Dendritic cell treated with granulocyte-macrophage colony-stimulating factor and Interleukin-4, amounts not matched to agents 40 ng/mL and 50 ng/mL, for 4 days (primary cell): ENCODE measurements at regions not wholly inside any gene's neighbourhood (a gene's known extent, or its start where the extent isn't known, plus 50 kb on each side); places are given as distances from the start of the nearest gene placed in this dataset.

Experiments
- H3K27ac Mint-ChIP-seq: one replicate; pipeline ENCODE4 v1.8.0; 2022; ENCODE audit warnings: mild to moderate bottlenecking, mixed read lengths
- H3K27me3 Mint-ChIP-seq: one replicate; pipeline ENCODE4 v1.8.0; 2022; ENCODE audit warnings: mild to moderate bottlenecking, mixed read lengths
- H3K36me3 Mint-ChIP-seq: one replicate; pipeline ENCODE4 v1.8.0; 2022; ENCODE audit warnings: low read depth, mixed read lengths
- H3K4me1 Mint-ChIP-seq: one replicate; pipeline ENCODE4 v1.8.0; 2022; ENCODE audit warnings: low read depth, mixed read lengths
- H3K4me3 Mint-ChIP-seq: one replicate; pipeline ENCODE4 v1.8.0; 2022; ENCODE audit warnings: mild to moderate bottlenecking, moderate library complexity, mixed read lengths
- H3K9me3 Mint-ChIP-seq: one replicate; pipeline ENCODE4 v1.8.0; 2022; ENCODE audit warnings: mixed read lengths
- intact Hi-C: fragments of 100-400 bp; cut with micrococcal nuclease; formaldehyde crosslinking; loops from one replicate; pipeline ENCODE4 v1.15.0; 2022

DNA sequence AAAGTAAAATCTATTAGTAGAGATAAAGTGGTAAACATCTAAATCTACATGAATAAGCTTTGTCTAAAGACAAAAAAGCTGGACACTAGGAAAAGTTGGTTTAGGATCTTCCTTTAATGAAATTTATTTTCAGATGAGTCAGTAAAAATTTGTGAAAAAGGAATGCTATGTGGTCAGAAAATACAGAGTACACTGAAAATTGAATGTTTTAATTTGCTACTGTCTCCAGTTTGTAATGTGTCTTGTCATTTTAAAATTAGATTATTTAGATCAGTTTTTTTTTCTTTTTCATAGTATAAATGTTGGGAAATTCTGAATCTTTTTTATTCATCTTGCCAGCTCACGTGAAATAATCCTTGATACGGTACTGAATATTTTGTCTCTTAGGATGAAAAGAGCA, 56.9 kb downstream of the SLITRK6 start:
- no peak overlapping the region for H3K4me3 Mint-ChIP-seq

DNA sequence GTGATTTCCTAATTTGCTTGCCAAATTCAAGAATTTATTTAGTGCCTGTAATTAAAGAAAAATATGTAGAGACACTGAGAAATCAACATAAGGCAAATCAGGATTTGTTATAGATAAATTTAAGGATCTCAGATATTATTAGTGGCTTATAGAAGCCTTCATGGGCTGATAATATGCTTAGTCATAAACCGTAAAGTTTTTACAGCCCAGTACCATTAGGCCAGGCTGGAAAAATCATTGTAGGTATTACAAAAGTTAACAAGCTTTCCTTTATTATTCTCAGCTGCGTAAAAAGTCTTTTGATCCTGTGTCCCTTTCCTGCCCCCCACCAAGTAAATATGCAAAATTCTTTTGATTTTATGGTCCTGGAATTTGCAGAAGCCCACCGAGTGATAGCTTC, 58.2 kb downstream of the SLITRK6 start:
- Mint-ChIP-seq H3K4me3 (no peak overlapping the region), H3K36me3 (no peaks in the 10 kb centered on the region), H3K27ac (no peak overlapping the region), H3K27me3 (no peaks in the 10 kb centered on the region), H3K9me3 (peaks cover 27% of the 10 kb centered on the region), H3K4me1 (no peaks in the 10 kb centered on the region)
- intact Hi-C loops: no loop called here

More for the DNA sequence above, 56.9 kb downstream of the SLITRK6 start:
- Mint-ChIP-seq H3K4me1 (no peaks in the 10 kb centered on the region), H3K36me3 (no peaks in the 10 kb centered on the region), H3K9me3 (peaks cover 30% of the 10 kb centered on the region), H3K27me3 (no peaks in the 10 kb centered on the region), H3K27ac (no peak overlapping the region)
- intact Hi-C loops: no loop called here

DNA sequence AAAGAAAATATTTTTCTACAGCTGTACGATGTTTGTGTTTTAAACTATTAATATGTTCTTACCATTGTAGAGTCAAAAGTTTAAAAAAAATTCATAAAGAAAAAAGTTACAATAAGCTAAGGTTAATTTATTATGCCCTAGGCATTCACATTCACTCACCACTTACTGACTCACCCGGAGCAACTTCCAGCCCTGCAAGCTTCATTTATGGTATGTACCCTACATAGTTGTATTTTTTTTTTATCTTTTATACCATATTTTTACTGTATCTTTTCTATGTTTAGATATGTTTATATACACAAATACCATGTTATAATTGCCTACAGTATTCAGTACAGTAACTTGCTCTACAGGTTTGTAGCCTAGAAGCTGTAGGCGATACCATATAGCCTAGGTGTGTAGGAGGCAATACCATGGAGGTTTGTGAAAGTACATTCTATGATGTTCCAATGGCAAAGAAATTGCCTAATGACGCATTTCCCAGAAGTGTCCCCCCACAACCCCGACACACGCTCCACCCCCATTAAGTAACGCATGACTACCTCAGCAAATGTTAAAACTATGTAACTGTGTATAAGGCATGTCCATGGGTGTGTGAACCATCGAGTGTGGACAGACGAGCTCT, 60.4 kb downstream of the SLITRK6 start:
- Mint-ChIP-seq H3K36me3 (no peaks in the 10 kb centered on the region), H3K4me1 (no peaks in the 10 kb centered on the region), H3K27me3 (no peaks in the 10 kb centered on the region), H3K27ac (no peak overlapping the region), H3K4me3 (no peak overlapping the region), H3K9me3 (peaks cover 20% of the 10 kb centered on the region)
- intact Hi-C loops: no loop called here

DNA sequence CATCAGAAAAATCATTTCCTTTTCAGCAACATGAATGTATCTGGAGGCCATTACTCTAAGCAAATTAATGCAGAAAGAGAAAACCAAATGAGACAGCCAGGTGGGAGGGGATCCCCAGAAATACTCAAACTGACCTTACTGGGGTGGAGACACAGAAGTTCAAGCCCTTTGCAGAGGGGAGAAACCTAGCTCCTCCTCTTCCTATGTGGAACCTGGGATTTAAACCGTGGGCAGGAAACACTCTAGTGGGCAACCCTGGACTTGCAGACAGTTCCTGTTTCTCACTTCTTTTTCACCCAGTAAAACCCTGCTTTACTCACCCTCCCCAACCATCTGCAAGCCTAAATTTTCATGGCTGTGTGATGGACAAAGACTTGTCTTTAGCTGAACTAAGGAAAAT, 61.3 kb downstream of the SLITRK6 start:
- H3K4me1 Mint-ChIP-seq: no peaks in the 10 kb centered on the region
- no peak overlapping the region for H3K4me3 Mint-ChIP-seq
- H3K27me3 Mint-ChIP-seq: no peaks in the 10 kb centered on the region
- H3K9me3 Mint-ChIP-seq: peaks cover 15% of the 10 kb centered on the region
- H3K27ac Mint-ChIP-seq: no peak overlapping the region
- intact Hi-C loops: no loop called here
- no peaks in the 10 kb centered on the region for H3K36me3 Mint-ChIP-seq

DNA sequence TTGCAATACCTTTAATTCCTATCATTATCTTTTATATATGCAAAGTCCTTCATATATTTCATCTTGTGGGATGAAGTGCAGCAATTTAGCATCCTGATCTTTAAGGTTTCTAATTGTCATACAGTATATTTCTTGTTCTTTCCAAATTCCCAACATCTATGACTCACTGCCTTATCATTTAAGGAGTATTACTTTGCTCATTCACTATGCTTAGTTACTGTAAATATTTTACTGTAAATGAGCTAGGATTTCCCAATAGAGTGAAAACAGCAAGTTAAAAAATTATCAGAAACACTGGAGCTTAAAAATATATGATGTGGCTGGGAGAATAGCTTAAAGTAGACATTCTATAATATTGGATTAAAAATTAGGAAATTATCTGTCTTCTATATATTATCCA, 69.9 kb downstream of the SLITRK6 start:
- H3K4me3 Mint-ChIP-seq: no peak overlapping the region
- H3K27me3 Mint-ChIP-seq: no peaks in the 10 kb centered on the region
- intact Hi-C loops: no loop called here
- H3K36me3 Mint-ChIP-seq: no peaks in the 10 kb centered on the region
- H3K9me3 Mint-ChIP-seq: no peaks in the 10 kb centered on the region
- H3K4me1 Mint-ChIP-seq: no peaks in the 10 kb centered on the region
- no peak overlapping the region for H3K27ac Mint-ChIP-seq

DNA sequence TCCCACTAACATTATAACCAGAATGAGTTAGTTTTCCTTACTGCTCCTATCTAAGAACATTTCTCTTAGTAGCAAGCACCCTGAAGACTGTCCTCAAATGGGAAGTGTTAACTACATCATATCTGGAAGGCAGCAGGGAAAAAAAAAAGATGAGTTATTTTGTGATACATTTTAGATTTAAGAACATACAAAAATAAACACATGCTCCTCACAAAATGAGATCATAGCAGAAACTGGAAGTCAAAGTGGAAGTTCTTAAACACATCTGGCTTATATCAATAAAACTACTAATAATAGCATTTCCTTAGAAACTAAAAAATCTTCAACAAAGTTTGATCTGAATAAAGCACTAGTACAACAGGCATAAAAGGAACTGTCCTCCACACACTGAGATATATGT, 70.4 kb downstream of the SLITRK6 start:
- Mint-ChIP-seq H3K4me1 (no peaks in the 10 kb centered on the region), H3K27ac (no peak overlapping the region), H3K27me3 (no peaks in the 10 kb centered on the region), H3K9me3 (no peaks in the 10 kb centered on the region), H3K36me3 (no peaks in the 10 kb centered on the region), H3K4me3 (no peak overlapping the region)
- intact Hi-C loops: no loop called here

DNA sequence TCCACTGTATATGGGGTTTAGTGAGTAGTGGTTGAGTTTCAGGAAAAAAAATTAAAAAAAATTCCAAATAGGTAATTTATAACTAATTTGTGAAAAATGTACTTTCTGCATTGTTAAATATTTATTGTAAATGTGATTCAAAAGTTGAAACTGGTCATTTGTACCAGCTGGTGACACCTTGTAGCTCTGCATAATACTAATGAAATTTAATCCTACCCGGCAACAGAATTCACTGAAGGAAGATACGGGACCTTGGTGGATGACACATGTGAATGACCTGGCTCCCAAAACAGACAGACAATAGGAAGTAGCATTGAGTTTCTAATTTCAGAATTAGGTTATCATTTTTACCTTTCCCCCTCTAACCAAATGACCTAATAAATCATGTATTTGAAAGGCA, 73.8 kb downstream of the SLITRK6 start:
- no peaks in the 10 kb centered on the region for H3K4me1 Mint-ChIP-seq
- no peaks in the 10 kb centered on the region for H3K27me3 Mint-ChIP-seq
- no peak overlapping the region for H3K4me3 Mint-ChIP-seq
- intact Hi-C loops: no loop called here
- no peaks in the 10 kb centered on the region for H3K36me3 Mint-ChIP-seq
- H3K9me3 Mint-ChIP-seq: no peaks in the 10 kb centered on the region
- H3K27ac Mint-ChIP-seq: no peak overlapping the region

DNA sequence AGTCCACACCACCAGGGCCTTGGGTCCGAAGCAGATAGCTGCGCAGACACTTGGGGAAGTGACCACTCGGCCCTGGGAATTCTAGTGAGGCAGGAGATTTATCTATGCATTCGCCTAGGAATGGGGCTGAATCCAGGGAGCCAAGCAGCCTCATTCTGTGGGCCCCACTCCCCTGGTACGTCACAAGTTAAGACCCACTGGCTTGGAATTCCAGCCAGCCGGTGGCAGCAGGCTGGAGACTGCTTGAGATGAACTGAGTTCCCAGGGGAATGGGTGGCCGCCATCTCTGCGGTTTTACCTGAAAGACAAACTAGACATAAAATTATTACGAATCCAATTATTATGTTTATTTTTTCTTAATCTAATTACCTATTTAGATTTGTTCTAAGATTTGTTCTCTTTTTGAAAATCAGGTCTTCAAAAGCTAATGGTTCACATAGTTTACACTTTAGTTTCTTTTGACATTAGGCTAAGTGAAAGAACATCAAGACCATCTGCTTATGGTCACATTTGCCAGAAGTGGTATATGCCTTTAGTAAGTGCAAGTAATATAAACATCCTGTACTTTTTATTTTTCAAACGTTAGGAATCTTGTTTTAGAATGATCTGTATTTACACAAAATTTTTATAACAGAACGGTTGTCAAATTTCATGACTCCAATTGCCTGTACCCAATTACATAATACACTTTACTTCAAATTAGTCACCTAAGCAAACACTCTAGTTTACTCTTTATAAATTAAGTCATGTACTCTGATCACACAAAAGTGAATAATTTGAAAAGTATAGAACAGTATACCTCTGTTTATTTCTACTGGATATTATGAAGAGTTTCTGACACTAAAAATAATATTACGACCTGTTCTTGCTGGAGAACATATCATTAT, 74.4 kb downstream of the SLITRK6 start:
- no peak overlapping the region for H3K27ac Mint-ChIP-seq
- H3K27me3 Mint-ChIP-seq: no peaks in the 10 kb centered on the region
- intact Hi-C loops: no loop called here
- H3K4me3 Mint-ChIP-seq: no peak overlapping the region
- no peaks in the 10 kb centered on the region for H3K4me1 Mint-ChIP-seq
- no peaks in the 10 kb centered on the region for H3K9me3 Mint-ChIP-seq
- H3K36me3 Mint-ChIP-seq: no peaks in the 10 kb centered on the region

DNA sequence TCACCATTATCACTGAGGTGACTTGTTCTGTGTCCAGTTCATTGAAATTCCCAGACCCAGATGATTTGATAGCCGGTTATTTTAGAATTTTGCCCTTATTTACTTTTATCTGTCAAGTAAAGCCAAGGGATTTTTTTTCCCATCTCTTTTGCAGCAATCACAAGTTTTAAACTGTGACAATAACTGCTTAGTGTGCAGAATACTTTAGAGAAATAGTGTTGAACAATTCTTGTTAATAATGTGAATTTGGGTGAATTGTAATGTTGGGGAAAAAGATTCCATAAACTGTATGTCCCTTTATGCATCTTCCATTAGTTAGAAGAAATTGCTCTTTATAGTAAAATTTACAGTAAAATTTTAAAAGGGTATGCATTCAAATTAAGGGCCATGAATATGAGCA, 79.5 kb downstream of the SLITRK6 start:
- Mint-ChIP-seq H3K9me3 (no peaks in the 10 kb centered on the region), H3K27me3 (no peaks in the 10 kb centered on the region), H3K36me3 (no peaks in the 10 kb centered on the region), H3K4me1 (no peaks in the 10 kb centered on the region), H3K27ac (no peak overlapping the region), H3K4me3 (no peak overlapping the region)
- intact Hi-C loops: no loop called here

DNA sequence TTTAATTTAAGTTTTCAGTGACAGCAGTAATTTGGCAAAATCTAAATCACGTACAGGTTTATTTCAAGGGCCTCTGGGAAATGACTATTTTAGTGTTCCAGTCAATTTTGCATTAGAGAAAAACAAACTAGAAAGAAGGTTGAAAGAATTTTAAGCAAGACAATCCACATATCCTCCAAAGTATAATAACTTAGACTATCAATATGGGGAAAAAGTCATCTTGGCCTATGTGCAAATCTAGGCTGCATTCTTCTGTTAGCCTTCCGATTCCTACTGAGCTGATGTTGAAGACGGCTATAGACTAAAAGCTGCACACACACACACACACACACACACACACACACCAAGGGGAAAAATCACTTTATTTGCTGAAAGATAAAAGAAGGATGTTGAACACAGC, 81.3 kb downstream of the SLITRK6 start:
- H3K27me3 Mint-ChIP-seq: no peaks in the 10 kb centered on the region

DNA sequence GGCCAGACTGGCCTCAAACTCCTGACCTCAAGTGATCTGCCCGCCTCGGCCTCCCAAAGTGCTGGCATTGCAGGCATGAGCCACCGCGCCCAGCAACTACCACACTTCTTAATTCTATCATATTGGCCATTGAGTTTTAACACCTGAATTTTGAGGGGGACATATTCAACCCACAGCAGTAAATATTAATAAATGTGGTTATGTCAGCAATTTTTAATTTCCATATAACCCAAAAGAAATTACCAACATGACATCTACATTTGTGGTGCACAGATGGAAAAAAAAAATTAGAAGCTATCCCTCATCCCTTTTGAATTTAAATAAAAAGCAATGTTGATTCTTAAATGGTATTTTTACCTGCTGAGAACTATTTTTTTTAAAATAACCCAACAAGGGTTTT, 88.7 kb downstream of the SLITRK6 start:
- peaks cover 8% of the 10 kb centered on the region for H3K9me3 Mint-ChIP-seq
- intact Hi-C loops: no loop called here
- no peaks in the 10 kb centered on the region for H3K4me1 Mint-ChIP-seq
- no peak overlapping the region for H3K27ac Mint-ChIP-seq
- no peaks in the 10 kb centered on the region for H3K36me3 Mint-ChIP-seq
- H3K4me3 Mint-ChIP-seq: no peak overlapping the region
- H3K27me3 Mint-ChIP-seq: no peaks in the 10 kb centered on the region

More for the DNA sequence above, 81.3 kb downstream of the SLITRK6 start:
- no peak overlapping the region for H3K4me3 Mint-ChIP-seq
- no peaks in the 10 kb centered on the region for H3K9me3 Mint-ChIP-seq
- H3K36me3 Mint-ChIP-seq: no peaks in the 10 kb centered on the region
- intact Hi-C loops: no loop called here
- H3K27ac Mint-ChIP-seq: no peak overlapping the region
- no peaks in the 10 kb centered on the region for H3K4me1 Mint-ChIP-seq

DNA sequence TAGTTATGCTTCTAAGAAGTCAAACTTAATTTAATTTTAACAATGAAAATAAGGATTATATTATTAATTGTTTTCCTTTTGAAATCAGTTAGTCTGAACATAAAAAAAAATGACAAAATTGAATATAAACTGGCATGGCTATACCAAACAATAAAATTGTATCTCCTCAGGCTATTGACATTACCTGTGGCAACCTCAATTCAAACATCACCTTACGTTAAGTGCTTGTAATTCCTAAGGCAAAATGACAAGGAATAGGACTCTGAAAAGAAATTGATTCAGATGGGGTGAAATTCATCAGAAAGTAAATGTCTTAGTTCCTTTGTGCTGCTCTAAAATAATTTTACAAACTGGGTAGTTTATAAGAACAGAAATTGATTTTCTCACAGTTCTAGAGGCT, 89.5 kb downstream of the SLITRK6 start:
- no peak overlapping the region for H3K4me3 Mint-ChIP-seq
- no peaks in the 10 kb centered on the region for H3K27me3 Mint-ChIP-seq
- H3K36me3 Mint-ChIP-seq: no peaks in the 10 kb centered on the region
- intact Hi-C loops: no loop called here
- H3K27ac Mint-ChIP-seq: no peak overlapping the region
- peaks cover 8% of the 10 kb centered on the region for H3K9me3 Mint-ChIP-seq
- H3K4me1 Mint-ChIP-seq: no peaks in the 10 kb centered on the region

DNA sequence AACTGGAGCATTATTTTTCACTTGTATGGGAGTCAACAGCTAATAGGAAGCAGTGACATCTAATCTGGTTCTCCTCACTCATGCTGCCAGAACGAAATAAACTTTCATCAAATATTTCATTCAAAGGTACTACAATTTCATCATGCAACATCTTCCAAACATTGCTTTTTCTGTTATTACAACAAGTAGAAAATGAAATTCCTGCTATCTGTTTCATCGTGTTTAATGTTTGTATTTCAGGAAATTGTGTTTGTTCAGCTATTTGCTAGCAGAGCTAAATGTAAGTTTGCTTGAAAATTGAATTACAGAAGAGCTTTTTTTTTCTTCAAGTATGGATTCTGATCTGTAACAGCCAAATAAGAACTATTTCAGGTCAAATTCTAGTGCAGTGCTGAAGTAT, 90.1 kb downstream of the SLITRK6 start:
- intact Hi-C loops: no loop called here
- no peaks in the 10 kb centered on the region for H3K27me3 Mint-ChIP-seq
- peaks cover 8% of the 10 kb centered on the region for H3K9me3 Mint-ChIP-seq
- H3K4me3 Mint-ChIP-seq: no peak overlapping the region
- no peak overlapping the region for H3K27ac Mint-ChIP-seq
- no peaks in the 10 kb centered on the region for H3K36me3 Mint-ChIP-seq
- H3K4me1 Mint-ChIP-seq: no peaks in the 10 kb centered on the region

DNA sequence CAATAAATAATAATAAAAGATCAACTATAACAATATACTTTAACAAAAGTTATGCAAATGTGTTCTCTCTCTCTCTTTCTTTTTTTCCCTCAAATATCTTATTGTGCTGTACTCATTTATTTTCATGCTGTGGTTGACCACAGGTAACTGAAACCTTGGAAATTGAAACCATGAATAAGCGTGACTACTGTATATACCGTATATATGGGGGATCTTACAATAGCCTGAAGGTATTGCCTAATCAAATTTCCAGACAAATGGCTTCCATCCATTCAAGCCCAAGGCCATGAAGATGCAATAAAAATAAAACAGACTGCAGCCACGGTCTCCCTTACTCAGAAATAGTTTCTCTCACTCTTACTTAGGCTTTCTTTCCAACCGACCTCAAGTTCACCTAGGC, 98.3 kb downstream of the SLITRK6 start:
- H3K36me3 Mint-ChIP-seq: no peaks in the 10 kb centered on the region

DNA sequence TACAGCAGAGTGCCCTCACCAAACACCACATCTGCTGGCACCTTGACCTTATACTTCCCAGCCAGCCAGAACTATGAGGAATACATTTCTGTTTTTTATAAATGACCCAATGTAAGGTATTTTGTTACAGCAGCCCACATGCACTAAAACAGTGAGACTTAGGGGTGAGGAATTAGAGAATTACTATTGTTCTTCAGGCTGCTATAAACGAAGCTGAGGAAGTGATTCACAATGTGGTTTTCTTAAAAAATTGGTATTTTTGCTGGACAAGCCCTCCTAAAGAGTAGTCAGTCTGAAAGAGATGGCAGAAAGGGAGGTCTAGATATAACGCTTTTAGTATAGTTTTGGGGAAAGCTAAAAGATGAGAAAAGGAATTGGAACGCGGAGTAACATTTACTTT, 101.0 kb downstream of the SLITRK6 start:
- intact Hi-C loops: no loop called here
- no peaks in the 10 kb centered on the region for H3K36me3 Mint-ChIP-seq
- no peak overlapping the region for H3K27ac Mint-ChIP-seq
- no peaks in the 10 kb centered on the region for H3K27me3 Mint-ChIP-seq
- H3K9me3 Mint-ChIP-seq: peaks cover 50% of the 10 kb centered on the region
- peaks cover 6% of the 10 kb centered on the region for H3K4me1 Mint-ChIP-seq
- H3K4me3 Mint-ChIP-seq: no peak overlapping the region

More for the DNA sequence above, 98.3 kb downstream of the SLITRK6 start:
- Mint-ChIP-seq H3K27ac (no peak overlapping the region), H3K9me3 (peaks cover 46% of the 10 kb centered on the region), H3K27me3 (no peaks in the 10 kb centered on the region), H3K4me1 (no peaks in the 10 kb centered on the region), H3K4me3 (no peak overlapping the region)
- intact Hi-C loops: no loop called here
